Nucleus accumbens (tissue), 56 donors: ENCODE measurements at regions not wholly inside any gene's neighbourhood (a gene's known extent, or its start where the extent isn't known, plus 50 kb on each side); places are given as distances from the start of the nearest gene placed in this dataset.
A peak's percentile ranks its signal among the peaks of the same experiment; 100 is the strongest.

Source experiments
- DNase-seq, 56 donors: peaks; one replicate each; lab custom pipeline; 2025; lab: John Stamatoyannopoulos, UW

- DNase-seq = no peak
These were observed 152.2 kb upstream of the MPDZ start for GRCh38 chr9:13431692-13432091.

GRCh38 chr9:13431222-13431536 is 151.7 kb upstream of the MPDZ start:
- DNase-seq = peak in 36 of 56 donors; percentile 5 to 63 (median 31)

- peak in 1 of 56 donors; percentile 20 for DNase-seq
These were observed 151.1 kb upstream of the MPDZ start for GRCh38 chr9:13430368-13431221.

GRCh38 chr9:13429301-13430190 is 150.1 kb upstream of the MPDZ start:
- peak in 1 of 56 donors; percentile 6 for DNase-seq

- DNase-seq = no peak
These were observed 149.3 kb upstream of the MPDZ start for GRCh38 chr9:13428766-13429165.

GRCh38 chr9:13427587-13427986 is 148.1 kb upstream of the MPDZ start:
- peak in 2 of 56 donors; percentile 2 to 11 for DNase-seq

GRCh38 chr9:13426606-13427005 is 147.1 kb upstream of the MPDZ start:
- no peak for DNase-seq

- DNase-seq = no peak
These were observed 145.4 kb upstream of the MPDZ start for GRCh38 chr9:13424872-13425271.

- DNase-seq = no peak
These were observed 144.7 kb upstream of the MPDZ start for GRCh38 chr9:13424204-13424603.

GRCh38 chr9:13414349-13414748 is 134.9 kb upstream of the MPDZ start:
- DNase-seq = no peak

GRCh38 chr9:13412331-13412730 is 132.8 kb upstream of the MPDZ start:
- DNase-seq = no peak

GRCh38 chr9:13411791-13412190 is 132.3 kb upstream of the MPDZ start:
- DNase-seq = no peak

GRCh38 chr9:13410566-13411031 is 131.1 kb upstream of the MPDZ start:
- no peak for DNase-seq

GRCh38 chr9:13397661-13398060 is 118.2 kb upstream of the MPDZ start:
- DNase-seq = no peak

- DNase-seq = no peak
These were observed 117.7 kb upstream of the MPDZ start for GRCh38 chr9:13397220-13397619.

GRCh38 chr9:13396418-13396817 is 116.9 kb upstream of the MPDZ start:
- DNase-seq = no peak

- DNase-seq = no peak
These were observed 115.7 kb upstream of the MPDZ start for GRCh38 chr9:13395156-13395555.

- no peak for DNase-seq
These were observed 108.7 kb upstream of the MPDZ start for GRCh38 chr9:13388157-13388556.

- DNase-seq = no peak
These were observed 108.2 kb upstream of the MPDZ start for GRCh38 chr9:13387734-13388067.

- DNase-seq = no peak
These were observed 107.6 kb upstream of the MPDZ start for GRCh38 chr9:13386935-13387733.

GRCh38 chr9:13386316-13386715 is 106.8 kb upstream of the MPDZ start:
- no peak for DNase-seq
